ENCODE measurements at regions not wholly inside any gene's neighbourhood (a gene's known extent, or its start where the extent isn't known, plus 50 kb on each side); places are given as distances from the start of the nearest gene placed in this dataset.

DNA sequence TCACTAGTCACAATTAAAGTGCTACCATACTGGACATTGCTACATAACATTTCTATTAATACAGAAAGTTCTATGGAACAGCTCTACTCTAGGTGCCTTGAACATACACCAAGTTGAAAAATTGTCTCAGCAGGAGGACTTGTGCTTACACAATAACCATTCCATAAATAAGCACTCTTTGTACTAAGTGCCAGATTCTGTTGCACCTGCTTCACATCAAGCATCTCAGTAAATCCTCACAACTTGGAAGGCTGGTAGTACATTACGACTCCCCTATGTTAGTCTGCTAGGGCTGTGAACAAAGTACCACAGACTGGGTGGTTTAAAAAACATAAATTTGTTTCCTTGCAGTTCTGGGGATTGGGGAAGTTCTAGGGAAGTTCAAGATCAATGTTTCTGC is 296.9 kb upstream of the NCKAP5 start:
- WGBS (ENCODE audit: insufficient coverage, low coverage, missing lambda C conversion rate), result 0% methylated on average over 1 of the region's 1 CpG
- Histone ChIP-seq H3K4me2 (ENCODE audit: insufficient read depth, low read length) (no peak overlapping the region), H3K9me1 (ENCODE audit: control insufficient read depth, insufficient read depth, low read length) (no peaks in the 10 kb centered on the region), H3K4me3 (no peak overlapping the region), H3K9me3 (replicated peaks; ENCODE audit: control insufficient read depth, insufficient read depth, low read depth, low read length) (no peaks in the 10 kb centered on the region), H2AFZ (ENCODE audit: low read depth, low read length) (no peak overlapping the region), H4K20me1 (replicated peaks; ENCODE audit: control insufficient read depth, insufficient read depth, low read length) (no peaks in the 10 kb centered on the region), H3K27me3 (ENCODE audit: control insufficient read depth in 2 of 2, insufficient read depth in 2 of 2, low read length in 2 of 2) (no peaks in the 10 kb centered on the region; a peak in 1 of 5 replicates), H3K27ac (ENCODE audit: extremely low read depth, low read depth, low read length) (no peak overlapping the region), H3K36me3 (ENCODE audit: control insufficient read depth, insufficient read depth, low read length) (no peaks in the 10 kb centered on the region), H3K4me1 (replicated peaks in 1 of 2; ENCODE audit: control insufficient read depth in 2 of 2, insufficient read depth in 2 of 2, low read length in 2 of 2) (no peaks in the 10 kb centered on the region), H3K9ac (ENCODE audit: insufficient read depth in 1 of 2, low read depth in 2 of 2, low read length in 2 of 2) (no peak overlapping the region), H3K79me2 (ENCODE audit: control insufficient read depth, insufficient read depth, low read length) (no peaks in the 10 kb centered on the region)
- no peak for DNase-seq (ENCODE audit: extremely low read depth in 1 of 4, low spot score in 3 of 4)
- in situ Hi-C loops (cut with MboI) (no loop called here), intact Hi-C loops (cut with micrococcal nuclease) (no loop called here)
- ChIA-PET CTCF (ENCODE audit: low intra/inter-chr PET ratio) (no interaction called here), POLR2A (no interaction called here)
- no peak for FAIRE-seq
- ATAC-seq, result no peak
- BruUV-seq (replicated peaks), result no TSS peak
- TF ChIP-seq ELF4 (CRISPR knock-in tag; IDR thresholded peaks at IDR 0.05) (no peak), SRSF9 (IDR thresholded peaks at IDR 0.05; ENCODE audit: borderline replicate concordance, low read depth, low read length) (no peak), TCF7 (IDR thresholded peaks at IDR 0.05; ENCODE audit: borderline replicate concordance) (no peak), ZSCAN29 (IDR thresholded peaks at IDR 0.05) (no peak), FOXK1 (CRISPR knock-in tag; IDR thresholded peaks at IDR 0.05; ENCODE audit: borderline replicate concordance) (no peak), DACH1 (IDR thresholded peaks at IDR 0.05; ENCODE audit: partially characterized antibody) (no peak), GTF2F1 (IDR thresholded peaks at IDR 0.05; ENCODE audit: low read depth, low read length) (no peak), GABPA (tag; conservative IDR thresholded peaks at IDR 0.05; ENCODE audit: low read depth) (no peak), PHF20 (IDR thresholded peaks at IDR 0.05; ENCODE audit: partially characterized antibody) (no peak), MYC (IDR thresholded peaks at IDR 0.05; ENCODE audit: low read depth, low read length) (no peak), MYC (CRISPR knock-in tag; IDR thresholded peaks at IDR 0.05; ENCODE audit: borderline replicate concordance, low read depth) (no peak), ZNF766 (CRISPR knock-in tag; conservative IDR thresholded peaks at IDR 0.05) (no peak), TBP (optimal IDR thresholded peaks at IDR 0.05; ENCODE audit: low read depth, low read length) (no peak), C11orf30 (IDR thresholded peaks at IDR 0.05; ENCODE audit: low read depth) (no peak), ZNF165 (CRISPR knock-in tag; IDR thresholded peaks at IDR 0.05; ENCODE audit: borderline replicate concordance) (no peak), ZNF75A (CRISPR knock-in tag; IDR thresholded peaks at IDR 0.05) (no peak), MED1 (CRISPR knock-in tag; IDR thresholded peaks at IDR 0.05; ENCODE audit: borderline replicate concordance) (no peak)
- TF ChIP-seq, protein P1, sequence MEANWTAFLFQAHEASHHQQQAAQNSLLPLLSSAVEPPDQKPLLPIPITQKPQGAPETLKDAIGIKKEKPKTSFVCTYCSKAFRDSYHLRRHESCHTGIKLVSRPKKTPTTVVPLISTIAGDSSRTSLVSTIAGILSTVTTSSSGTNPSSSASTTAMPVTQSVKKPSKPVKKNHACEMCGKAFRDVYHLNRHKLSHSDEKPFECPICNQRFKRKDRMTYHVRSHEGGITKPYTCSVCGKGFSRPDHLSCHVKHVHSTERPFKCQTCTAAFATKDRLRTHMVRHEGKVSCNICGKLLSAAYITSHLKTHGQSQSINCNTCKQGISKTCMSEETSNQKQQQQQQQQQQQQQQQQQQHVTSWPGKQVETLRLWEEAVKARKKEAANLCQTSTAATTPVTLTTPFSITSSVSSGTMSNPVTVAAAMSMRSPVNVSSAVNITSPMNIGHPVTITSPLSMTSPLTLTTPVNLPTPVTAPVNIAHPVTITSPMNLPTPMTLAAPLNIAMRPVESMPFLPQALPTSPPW (CRISPR knock-in tag; IDR thresholded peaks at IDR 0.05), result no peak
- TF ChIP-seq, protein P2, sequence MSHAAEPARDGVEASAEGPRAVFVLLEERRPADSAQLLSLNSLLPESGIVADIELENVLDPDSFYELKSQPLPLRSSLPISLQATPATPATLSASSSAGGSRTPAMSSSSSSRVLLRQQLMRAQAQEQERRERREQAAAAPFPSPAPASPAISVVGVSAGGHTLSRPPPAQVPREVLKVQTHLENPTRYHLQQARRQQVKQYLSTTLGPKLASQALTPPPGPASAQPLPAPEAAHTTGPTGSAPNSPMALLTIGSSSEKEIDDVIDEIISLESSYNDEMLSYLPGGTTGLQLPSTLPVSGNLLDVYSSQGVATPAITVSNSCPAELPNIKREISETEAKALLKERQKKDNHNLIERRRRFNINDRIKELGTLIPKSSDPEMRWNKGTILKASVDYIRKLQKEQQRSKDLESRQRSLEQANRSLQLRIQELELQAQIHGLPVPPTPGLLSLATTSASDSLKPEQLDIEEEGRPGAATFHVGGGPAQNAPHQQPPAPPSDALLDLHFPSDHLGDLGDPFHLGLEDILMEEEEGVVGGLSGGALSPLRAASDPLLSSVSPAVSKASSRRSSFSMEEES (CRISPR knock-in tag; IDR thresholded peaks at IDR 0.05), result no peak
